H1 (cell line): ENCODE measurements at regions not wholly inside any gene's neighbourhood (a gene's known extent, or its start where the extent isn't known, plus 50 kb on each side); places are given as distances from the start of the nearest gene placed in this dataset.

ENCODE experiments used
- E2F6 ChIP-seq: IDR thresholded peaks from 2 replicates; pipeline ENCODE4 v1.6.1; 2012; ENCODE audit warnings: inconsistent platforms

DNA sequence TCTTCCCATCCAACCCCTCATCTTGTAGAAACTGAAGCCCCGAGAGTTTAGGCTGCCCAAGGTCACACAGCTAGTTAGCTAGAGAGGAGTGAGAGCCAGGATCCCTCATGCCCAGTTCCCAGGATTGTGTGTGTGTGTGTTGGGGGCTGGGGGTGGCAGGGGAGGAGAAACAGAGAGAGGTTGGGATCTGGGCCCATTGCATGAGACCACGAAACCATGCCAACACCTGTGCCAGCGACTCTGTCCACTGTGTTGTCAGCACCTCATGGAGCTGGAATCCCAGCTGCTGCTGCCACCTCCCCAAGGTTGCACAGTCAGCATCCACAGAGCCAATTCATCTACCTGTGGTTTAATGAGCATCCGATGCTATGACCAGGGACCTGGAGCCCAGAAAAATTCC lies 115.4 kb upstream of the ZC3H12A start (continued):
- TF ChIP-seq E2F6: no peak
